IMR-90 (cell line): ENCODE measurements at regions not wholly inside any gene's neighbourhood (a gene's known extent, or its start where the extent isn't known, plus 50 kb on each side); places are given as distances from the start of the nearest gene placed in this dataset.

Source experiments
- ATAC-seq: fragments of 200-7000 bp; cut with Tn5 transposase; 2 replicates; pipeline ENCODE4 v1.9.1; 2020; ENCODE audit warnings: low read depth, mild to moderate bottlenecking, moderate library complexity
- BruUV-seq: library from RNA; stranded (reverse); fragments of 400-500 nt; replicated peaks from 2 replicates; lab custom pipeline; 2021; lab: Mats Ljungman, UMichigan
- CTCF ChIA-PET: fragments of 300-600 bp; formaldehyde crosslinking; extraction: SDS; loops from one replicate; lab custom pipeline; 2021; ENCODE audit warnings: antibody characterized with exemption; lab: Yijun Ruan, JAX
- POLR2A ChIA-PET: fragments of 300-600 bp; sonication (Branson Sonifier 250); formaldehyde crosslinking; loops from one replicate; lab custom pipeline; 2022; ENCODE audit warnings: antibody characterized with exemption; ENCODE audit not compliant: unreplicated experiment; lab: Charles Lee
- DNase-seq: peaks from one replicate; pipeline ENCODE4 v3.0.0; 2013
- H2AFZ ChIP-seq: replicated peaks from 2 replicates; pipeline ENCODE3; 2013; ENCODE audit warnings: low read length, mild to moderate bottlenecking; ENCODE audit not compliant: poor library complexity
- H2AK5ac ChIP-seq: 2 replicates; pipeline ENCODE4 v1.6.1; 2013; ENCODE audit warnings: low read depth, low read length, inconsistent platforms
- H2AK9ac ChIP-seq: replicated peaks from 2 replicates; pipeline ENCODE3; 2013; ENCODE audit warnings: mild to moderate bottlenecking, low read depth, low read length, moderate library complexity; ENCODE audit not compliant: poor library complexity
- H2BK120ac ChIP-seq: 2 replicates; pipeline ENCODE4 v1.6.1; 2013; ENCODE audit warnings: low read depth, low read length, inconsistent platforms
- H2BK15ac ChIP-seq: 3 replicates; pipeline ENCODE4 v1.6.1; 2013; ENCODE audit warnings: low read depth, low read length, inconsistent platforms
- H2BK20ac ChIP-seq: 2 replicates; pipeline ENCODE4 v1.6.1; 2013; ENCODE audit warnings: low read depth, mild to moderate bottlenecking, inconsistent platforms, low read length, moderate library complexity
- H2BK5ac ChIP-seq: 2 replicates; pipeline ENCODE4 v1.6.1; 2013; ENCODE audit warnings: mild to moderate bottlenecking, low read depth, low read length, inconsistent platforms; ENCODE audit not compliant: poor library complexity, severe bottlenecking
- H3K14ac ChIP-seq: replicated peaks from 2 replicates; pipeline ENCODE4 v1.6.1; 2013; ENCODE audit warnings: low read depth, low read length, inconsistent platforms
- H3K18ac ChIP-seq: 2 replicates; pipeline ENCODE4 v1.6.1; 2013; ENCODE audit warnings: low read depth, low read length, control low read depth
- H3K23ac ChIP-seq: 2 replicates; pipeline ENCODE4 v1.6.1; 2013; ENCODE audit warnings: low read depth, low read length, inconsistent platforms
- H3K27ac ChIP-seq: 2 replicates; pipeline ENCODE4 v1.5.1; 2013; ENCODE audit warnings: mild to moderate bottlenecking, control low read depth, low read length; ENCODE audit not compliant: insufficient read depth
- H3K27me3 ChIP-seq: 2 replicates; pipeline ENCODE4 v1.6.1; 2013; ENCODE audit warnings: low read length; ENCODE audit not compliant: control insufficient read depth, insufficient read depth
- H3K36me3 ChIP-seq: 2 replicates; pipeline ENCODE4 v1.6.1; 2013; ENCODE audit warnings: low read length, mixed read lengths; ENCODE audit not compliant: control insufficient read depth, insufficient read depth
- H3K4ac ChIP-seq: 2 replicates; pipeline ENCODE4 v1.6.1; 2013; ENCODE audit warnings: low read depth, low read length, inconsistent platforms
- H3K4me1 ChIP-seq: 2 replicates; pipeline ENCODE4 v1.6.1; 2013; ENCODE audit warnings: low read length, mixed read lengths; ENCODE audit not compliant: control insufficient read depth, insufficient read depth
- H3K4me2 ChIP-seq: 2 replicates; pipeline ENCODE4 v1.6.1; 2013; ENCODE audit warnings: low read depth, mild to moderate bottlenecking, control low read depth, low read length, moderate library complexity
- H3K4me3 ChIP-seq: 2 replicates; pipeline ENCODE4 v1.5.1; 2013; ENCODE audit warnings: low read depth, mild to moderate bottlenecking, control low read depth, low read length, moderate library complexity; ENCODE audit not compliant: insufficient read depth
- H3K56ac ChIP-seq: 2 replicates; pipeline ENCODE4 v1.6.1; 2013; ENCODE audit warnings: low read length, inconsistent platforms; ENCODE audit not compliant: insufficient read depth; ENCODE audit errors: extremely low read depth
- H3K79me1 ChIP-seq, 2 experiments: 2 replicates each; pipeline ENCODE4 v1.6.1; 2013; ENCODE audit warnings: low read length in 2 of 2, inconsistent platforms in 1 of 2, low read depth in 1 of 2
- H3K9ac ChIP-seq: 2 replicates; pipeline ENCODE4 v1.6.1; 2013; ENCODE audit warnings: low read depth, low read length, control low read depth
- H3K9me1 ChIP-seq: 2 replicates; pipeline ENCODE4 v1.6.1; 2013; ENCODE audit warnings: low read length, inconsistent platforms; ENCODE audit not compliant: insufficient read depth
- H3K9me3 ChIP-seq: 2 replicates; pipeline ENCODE4 v1.6.1; 2013; ENCODE audit warnings: low read length; ENCODE audit not compliant: control insufficient read depth, insufficient read depth
- H4K20me1 ChIP-seq: 2 replicates; pipeline ENCODE4 v1.6.1; 2013; ENCODE audit warnings: low read length, inconsistent platforms; ENCODE audit not compliant: insufficient read depth
- H4K5ac ChIP-seq: 2 replicates; pipeline ENCODE4 v1.6.1; 2013; ENCODE audit warnings: mild to moderate bottlenecking, low read depth, low read length, control low read depth
- H4K8ac ChIP-seq, 2 experiments: 2 replicates each; pipeline ENCODE4 v1.6.1; 2013; ENCODE audit warnings: low read depth in 2 of 2, low read length in 2 of 2, control low read depth in 1 of 2, inconsistent platforms in 1 of 2
- H4K91ac ChIP-seq: 2 replicates; pipeline ENCODE4 v1.6.1; 2013; ENCODE audit warnings: low read depth, low read length, inconsistent platforms; ENCODE audit not compliant: insufficient read depth
- CTCF ChIP-seq: conservative IDR thresholded peaks from 2 replicates; pipeline ENCODE4 v1.5.1; 2012; ENCODE audit warnings: mild to moderate bottlenecking, low read depth, low read length, improper control_type of control experiment
- POLR2A ChIP-seq: IDR thresholded peaks from 2 replicates; pipeline ENCODE4 v1.6.1; 2012; ENCODE audit warnings: mild to moderate bottlenecking, low read depth, low read length
- WGBS, 2 experiments: methylation state at CpG; one replicate each; pipeline versions ENCODE4 v1.1.5 to v1.1.7; 2013; ENCODE audit warnings: missing lambda C conversion rate in 2 of 2; ENCODE audit not compliant: insufficient read length in 1 of 2; ENCODE audit errors: extremely low coverage in 2 of 2; 5-methylcytosine and 5-hydroxymethylcytosine counted together
- dilution Hi-C: fragments of 300-500 bp; cut with HindIII; formaldehyde crosslinking; loops from one replicate; pipeline ENCODE4 v1.14.3; 2018; ENCODE audit warnings: low sequenced_read_pairs; ENCODE audit not compliant: unreplicated experiment
- in situ Hi-C: fragments of 300-500 bp; cut with MboI; formaldehyde crosslinking; loops from 3 replicates; pipeline ENCODE4 v1.14.3; 2019; ENCODE audit warnings: low sequenced_read_pairs, inconsistent platforms, mixed read lengths
- intact Hi-C: fragments of 100-400 bp; cut with micrococcal nuclease; formaldehyde crosslinking; loops from 2 replicates; pipeline ENCODE4 v1.10.0; 2022

GRCh38 chr1:221376286-221376685 lies 365.6 kb downstream of the DUSP10 start:
- no peak overlapping the region for H4K5ac ChIP-seq
- H3K14ac ChIP-seq = no peak overlapping the region
- no peak overlapping the region for H3K23ac ChIP-seq
- H2AFZ ChIP-seq = no peak overlapping the region
- no peaks in the 10 kb centered on the region for H4K20me1 ChIP-seq
- H4K8ac ChIP-seq = no peak overlapping the region
- H2BK20ac ChIP-seq = no peak overlapping the region
- no peak overlapping the region for H3K4ac ChIP-seq
- ChIA-PET POLR2A (no interaction called here), CTCF (no interaction called here)
- no peak overlapping the region for H3K9ac ChIP-seq
- no peaks in the 10 kb centered on the region for H3K36me3 ChIP-seq
- no peak overlapping the region for H3K4me2 ChIP-seq
- no peak overlapping the region for H3K18ac ChIP-seq
- dilution Hi-C loops (no loop called here), in situ Hi-C loops (no loop called here), intact Hi-C loops (no loop called here)
- DNase-seq (no peak), ATAC-seq (no peak)
- H3K4me3 ChIP-seq = no peak overlapping the region
- 58% methylated on average over 2 of the region's 5 CpGs; no CpG with 5 or more reads in 1 of the 2 experiments for WGBS, 2 experiments
- H3K27me3 ChIP-seq = no peaks in the 10 kb centered on the region; the same call in 1 of the 2 replicates
- H4K91ac ChIP-seq = no peak overlapping the region
- BruUV-seq = no TSS peak
- H3K56ac ChIP-seq = no peak overlapping the region
- H2BK5ac ChIP-seq = no peak overlapping the region
- no peak overlapping the region for H3K27ac ChIP-seq
- no peaks in the 10 kb centered on the region for H3K79me1 ChIP-seq
- no peak overlapping the region for H2BK15ac ChIP-seq
- H3K9me1 ChIP-seq = no peaks in the 10 kb centered on the region
- H3K9me3 ChIP-seq = no peaks in the 10 kb centered on the region
- H3K4me1 ChIP-seq = no peaks in the 10 kb centered on the region
- no peak overlapping the region for H2AK5ac ChIP-seq
- H2AK9ac ChIP-seq = no peak overlapping the region
- no peak for TF ChIP-seq CTCF
- no peak for TF ChIP-seq POLR2A
- no peak overlapping the region for H2BK120ac ChIP-seq
